LoVo (cell line): ENCODE measurements at regions not wholly inside any gene's neighbourhood (a gene's known extent, or its start where the extent isn't known, plus 50 kb on each side); places are given as distances from the start of the nearest gene placed in this dataset.

Source experiments
- DNase-seq: peaks from one replicate; pipeline ENCODE4 v3.0.0-alpha.2; 2016; ENCODE audit warnings: low spot score

- DNase-seq = peak; percentile 61
These were observed 172.5 kb upstream of the PRNP start for GRCh38 chr20:4513720-4514119.

GRCh38 chr20:4512891-4513550 is 173.2 kb upstream of the PRNP start:
- peak; percentile 77 for DNase-seq

- DNase-seq = no peak
These were observed 174.5 kb upstream of the PRNP start for GRCh38 chr20:4511776-4512175.

- no peak for DNase-seq
These were observed 176.3 kb upstream of the PRNP start for GRCh38 chr20:4509825-4510522.

- no peak for DNase-seq
These were observed 177.5 kb upstream of the PRNP start for GRCh38 chr20:4508773-4509172.

- no peak for DNase-seq
These were observed 179.0 kb upstream of the PRNP start for GRCh38 chr20:4507288-4507719.

GRCh38 chr20:4504814-4505213 is 181.4 kb upstream of the PRNP start:
- DNase-seq = no peak

GRCh38 chr20:4502756-4503155 is 183.5 kb upstream of the PRNP start:
- DNase-seq = peak; percentile 32

- peak; percentile 40 for DNase-seq
These were observed 192.9 kb upstream of the PRNP start for GRCh38 chr20:4493386-4493785.

GRCh38 chr20:4491643-4492042 is 194.6 kb upstream of the PRNP start:
- DNase-seq = no peak

GRCh38 chr20:4490606-4491280 is 195.5 kb upstream of the PRNP start:
- DNase-seq = no peak

- no peak for DNase-seq
These were observed 196.2 kb upstream of the PRNP start for GRCh38 chr20:4490045-4490444.

GRCh38 chr20:4488407-4489339 is 197.6 kb upstream of the PRNP start:
- no peak for DNase-seq

- no peak for DNase-seq
These were observed 201.8 kb upstream of the PRNP start for GRCh38 chr20:4484379-4484997.

GRCh38 chr20:4483961-4484360 is 202.3 kb upstream of the PRNP start:
- no peak for DNase-seq

GRCh38 chr20:4483486-4483885 is 202.8 kb upstream of the PRNP start:
- no peak for DNase-seq

GRCh38 chr20:4480104-4480503 is 206.2 kb upstream of the PRNP start:
- no peak for DNase-seq

- no peak for DNase-seq
These were observed 209.3 kb upstream of the PRNP start for GRCh38 chr20:4476903-4477500.

- no peak for DNase-seq
These were observed 213.3 kb upstream of the PRNP start for GRCh38 chr20:4472906-4473305.

- no peak for DNase-seq
These were observed 215.0 kb upstream of the PRNP start for GRCh38 chr20:4471221-4471620.

- no peak for DNase-seq
These were observed 215.9 kb upstream of the PRNP start for GRCh38 chr20:4470375-4470774.
